ENCODE measurements at regions not wholly inside any gene's neighbourhood (a gene's known extent, or its start where the extent isn't known, plus 50 kb on each side); places are given as distances from the start of the nearest gene placed in this dataset.
"Not testable (repeated sequence)": the region's sequence is repeated elsewhere in the genome, so short reads cannot be mapped to it uniquely, and the experiment has no call there.

GRCh38 chr3:135597855-135598254, 367.7 kb upstream of the PPP2R3A start:
- in situ Hi-C loops (cut with MboI; ENCODE audit: low pct_unique_long_range_greater_than_20kb in 2 of 9, low sequenced_read_pairs in 9 of 9, unreplicated experiment in 9 of 9), result no loop called here
- ATAC-seq (replicated peaks in 6 of 8), result peak in 2 of 8 experiments; percentile 13
- Histone ChIP-seq H3K4me1 (replicated peaks in 1 of 2) (no peaks in the 10 kb centered on the region), H3K27ac (no peak overlapping the region), H3K4me3 (no peak overlapping the region)
- whole genome bisulfite sequencing, 10 experiments, result 0 to 100% (median 82%) methylated on average over 1 to 2 of the region's 2 CpGs; no CpG with 5 or more reads in 3 of the 10 experiments

- 0 to 75% (median 43%) methylated on average over 1 to 2 of the region's 2 CpGs; no CpG with 5 or more reads in 2 of the 10 experiments for WGBS, 10 experiments
- H3K4me1 ChIP-seq (replicated peaks in 1 of 2), result no peaks in the 10 kb centered on the region
- ATAC-seq (replicated peaks in 6 of 8), result peak in 4 of 8 experiments; percentile 22 to 95 (median 85)
Observed at GRCh38 chr3:135598597-135598996, 366.9 kb upstream of the PPP2R3A start.

GRCh38 chr3:135604512-135604911, 361.0 kb upstream of the PPP2R3A start:
- H3K27ac ChIP-seq; in situ Hi-C loops (cut with MboI; ENCODE audit: low pct_unique_long_range_greater_than_20kb in 2 of 9, low sequenced_read_pairs in 9 of 9, unreplicated experiment in 9 of 9); ATAC-seq (replicated peaks in 6 of 8); H3K4me1 ChIP-seq (replicated peaks in 1 of 2); H3K4me3 ChIP-seq: not testable (repeated sequence)
- 60% methylated on average over 1 of the region's 10 CpGs; no CpG with 5 or more reads in 9 of the 10 experiments for WGBS, 10 experiments

More at GRCh38 chr3:135598597-135598996, 366.9 kb upstream of the PPP2R3A start:
- Histone ChIP-seq H3K27ac (no peak overlapping the region), H3K4me3 (no peak overlapping the region)
- in situ Hi-C loops (cut with MboI; ENCODE audit: low pct_unique_long_range_greater_than_20kb in 2 of 9, low sequenced_read_pairs in 9 of 9, unreplicated experiment in 9 of 9), result no loop called here

GRCh38 chr3:135618123-135618522, 347.4 kb upstream of the PPP2R3A start:
- 0 to 84% (median 57%) methylated on average over 1 to 4 of the region's 4 CpGs; no CpG with 5 or more reads in 2 of the 10 experiments for WGBS, 10 experiments
- in situ Hi-C loops (cut with MboI; ENCODE audit: low pct_unique_long_range_greater_than_20kb in 2 of 9, low sequenced_read_pairs in 9 of 9, unreplicated experiment in 9 of 9), result no loop called here
- Histone ChIP-seq H3K4me1 (replicated peaks in 1 of 2) (no peaks in the 10 kb centered on the region), H3K27ac (no peak overlapping the region), H3K4me3 (no peak overlapping the region)
- peak in 4 of 8 experiments; percentile 16 to 49 (median 24) for ATAC-seq (replicated peaks in 6 of 8)

GRCh38 chr3:135621184-135621920, 344.2 kb upstream of the PPP2R3A start:
- no peak overlapping the region for H3K27ac ChIP-seq
- peaks cover 0 to 5% of the 10 kb centered on the region in 2 donors for H3K4me1 ChIP-seq (replicated peaks in 1 of 2)
- ATAC-seq (replicated peaks in 6 of 8), result no peak
- no peak overlapping the region for H3K4me3 ChIP-seq
- 0 to 83% (median 39%) methylated on average over 1 to 3 of the region's 3 CpGs; no CpG with 5 or more reads in 4 of the 10 experiments for WGBS, 10 experiments
- in situ Hi-C loops (cut with MboI; ENCODE audit: low pct_unique_long_range_greater_than_20kb in 2 of 9, low sequenced_read_pairs in 9 of 9, unreplicated experiment in 9 of 9), result no loop called here

- ATAC-seq (replicated peaks in 6 of 8), result no peak
- H3K27ac ChIP-seq, result no peak overlapping the region
- H3K4me1 ChIP-seq (replicated peaks in 1 of 2), result peaks cover 0 to 5% of the 10 kb centered on the region in 2 donors
- in situ Hi-C loops (cut with MboI; ENCODE audit: low pct_unique_long_range_greater_than_20kb in 2 of 9, low sequenced_read_pairs in 9 of 9, unreplicated experiment in 9 of 9), result no loop called here
- 14 to 100% (median 76%) methylated on average over 1 to 2 of the region's 2 CpGs for whole genome bisulfite sequencing, 10 experiments
- no peak overlapping the region for H3K4me3 ChIP-seq
Observed at GRCh38 chr3:135622215-135622614, 343.3 kb upstream of the PPP2R3A start.

- no peak for ATAC-seq (replicated peaks in 6 of 8)
- no peak overlapping the region for H3K27ac ChIP-seq
- in situ Hi-C loops (cut with MboI; ENCODE audit: low pct_unique_long_range_greater_than_20kb in 2 of 9, low sequenced_read_pairs in 9 of 9, unreplicated experiment in 9 of 9), result no loop called here
- H3K4me3 ChIP-seq, result no peak overlapping the region
- peaks cover 0 to 5% of the 10 kb centered on the region in 2 donors for H3K4me1 ChIP-seq (replicated peaks in 1 of 2)
Observed at GRCh38 chr3:135622656-135623055, 342.9 kb upstream of the PPP2R3A start.

GRCh38 chr3:135623558-135623957, 342.0 kb upstream of the PPP2R3A start:
- H3K27ac ChIP-seq, result no peak overlapping the region
- in situ Hi-C loops (cut with MboI; ENCODE audit: low pct_unique_long_range_greater_than_20kb in 2 of 9, low sequenced_read_pairs in 9 of 9, unreplicated experiment in 9 of 9), result no loop called here
- ATAC-seq (replicated peaks in 6 of 8), result no peak
- peaks cover 0 to 5% of the 10 kb centered on the region in 2 donors for H3K4me1 ChIP-seq (replicated peaks in 1 of 2)
- 46 to 100% (median 92%) methylated on average over 1 to 2 of the region's 2 CpGs; no CpG with 5 or more reads in 4 of the 10 experiments for WGBS, 10 experiments
- H3K4me3 ChIP-seq, result no peak overlapping the region

- 27 to 100% (median 100%) methylated on average over 1 to 3 of the region's 4 CpGs; no CpG with 5 or more reads in 5 of the 10 experiments for WGBS, 10 experiments
- no peak for ATAC-seq (replicated peaks in 6 of 8)
- H3K4me3 ChIP-seq, result no peak overlapping the region
- H3K27ac ChIP-seq, result no peak overlapping the region
- in situ Hi-C loops (cut with MboI; ENCODE audit: low pct_unique_long_range_greater_than_20kb in 2 of 9, low sequenced_read_pairs in 9 of 9, unreplicated experiment in 9 of 9), result no loop called here
- H3K4me1 ChIP-seq (replicated peaks in 1 of 2), result peaks cover 0 to 5% of the 10 kb centered on the region in 2 donors
Observed at GRCh38 chr3:135627057-135627456, 338.5 kb upstream of the PPP2R3A start.

GRCh38 chr3:135629701-135630408, 335.7 kb upstream of the PPP2R3A start:
- 0 to 100% (median 75%) methylated on average over 1 to 5 of the region's 5 CpGs; no CpG with 5 or more reads in 3 of the 10 experiments for WGBS, 10 experiments
- Histone ChIP-seq H3K4me3 (no peak overlapping the region), H3K27ac (no peak overlapping the region), H3K4me1 (replicated peaks in 1 of 2) (peaks cover 0 to 5% of the 10 kb centered on the region in 2 donors)
- in situ Hi-C loops (cut with MboI; ENCODE audit: low pct_unique_long_range_greater_than_20kb in 2 of 9, low sequenced_read_pairs in 9 of 9, unreplicated experiment in 9 of 9), result no loop called here
- ATAC-seq (replicated peaks in 6 of 8), result no peak

GRCh38 chr3:135632556-135633065, 332.9 kb upstream of the PPP2R3A start:
- ATAC-seq (replicated peaks in 6 of 8), result peak in 1 of 8 experiments; percentile 82
- in situ Hi-C loops (cut with MboI; ENCODE audit: low pct_unique_long_range_greater_than_20kb in 2 of 9, low sequenced_read_pairs in 9 of 9, unreplicated experiment in 9 of 9), result no loop called here
- peaks cover 0 to 4% of the 10 kb centered on the region in 2 donors for H3K4me1 ChIP-seq (replicated peaks in 1 of 2)
- H3K4me3 ChIP-seq, result no peak overlapping the region
- WGBS, 10 experiments, result 0 to 100% (median 80%) methylated on average over 1 of the region's 2 CpGs; no CpG with 5 or more reads in 3 of the 10 experiments
- H3K27ac ChIP-seq, result no peak overlapping the region

- no peak for ATAC-seq (replicated peaks in 6 of 8)
- 21 to 100% (median 80%) methylated on average over 1 to 2 of the region's 2 CpGs; no CpG with 5 or more reads in 3 of the 10 experiments for WGBS, 10 experiments
- Histone ChIP-seq H3K27ac (no peak overlapping the region), H3K4me3 (no peak overlapping the region), H3K4me1 (replicated peaks in 1 of 2) (peaks cover 0 to 4% of the 10 kb centered on the region in 2 donors)
- in situ Hi-C loops (cut with MboI; ENCODE audit: low pct_unique_long_range_greater_than_20kb in 2 of 9, low sequenced_read_pairs in 9 of 9, unreplicated experiment in 9 of 9), result no loop called here
Observed at GRCh38 chr3:135633078-135633477, 332.4 kb upstream of the PPP2R3A start.

GRCh38 chr3:135636596-135636995, 328.9 kb upstream of the PPP2R3A start:
- Histone ChIP-seq H3K4me1 (replicated peaks in 1 of 2) (peaks cover 2 to 4% of the 10 kb centered on the region in 2 donors), H3K4me3 (no peak overlapping the region), H3K27ac (no peak overlapping the region)
- WGBS, 10 experiments, result 0 to 100% (median 80%) methylated on average over 1 of the region's 1 CpG; no CpG with 5 or more reads in 4 of the 10 experiments
- in situ Hi-C loops (cut with MboI; ENCODE audit: low pct_unique_long_range_greater_than_20kb in 2 of 9, low sequenced_read_pairs in 9 of 9, unreplicated experiment in 9 of 9), result no loop called here
- peak in 1 of 8 experiments; percentile 25 for ATAC-seq (replicated peaks in 6 of 8)

Measured in motor neuron (in vitro differentiated cells).